NCI-H2029 (cell line): ENCODE measurements at regions not wholly inside any gene's neighbourhood (a gene's known extent, or its start where the extent isn't known, plus 50 kb on each side); places are given as distances from the start of the nearest gene placed in this dataset.
"Not testable (repeated sequence)": the region's sequence is repeated elsewhere in the genome, so short reads cannot be mapped to it uniquely, and the experiment has no call there.

ENCODE experiments used
- DNase-seq: peaks from one replicate; lab custom pipeline; 2025; lab: John Stamatoyannopoulos, UW

- no peak for DNase-seq
Observed at GRCh38 chr2:54065411-54065810, 50.0 kb upstream of the ACYP2 start.

GRCh38 chr2:54063967-54064535, 51.4 kb upstream of the ACYP2 start:
- no peak for DNase-seq

DNA sequence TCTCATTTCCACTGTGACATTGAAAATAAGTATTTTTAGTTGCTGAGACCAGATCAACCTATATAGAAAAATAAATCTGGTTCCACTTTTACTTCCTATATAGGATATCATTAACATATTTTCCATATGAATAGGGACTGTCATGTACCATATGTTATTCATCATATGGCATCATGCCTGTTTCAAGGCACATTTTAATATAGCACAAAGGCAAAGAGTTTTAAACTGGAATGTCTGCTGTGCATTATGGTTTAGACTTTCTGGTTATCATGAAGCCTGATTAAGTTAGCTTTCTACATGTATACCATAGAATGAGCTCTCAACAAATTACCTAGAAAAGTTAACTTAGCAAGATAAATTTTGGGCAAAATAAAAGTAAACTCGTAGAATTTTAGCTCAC, 53.0 kb upstream of the ACYP2 start:
- DNase-seq: no peak

DNA sequence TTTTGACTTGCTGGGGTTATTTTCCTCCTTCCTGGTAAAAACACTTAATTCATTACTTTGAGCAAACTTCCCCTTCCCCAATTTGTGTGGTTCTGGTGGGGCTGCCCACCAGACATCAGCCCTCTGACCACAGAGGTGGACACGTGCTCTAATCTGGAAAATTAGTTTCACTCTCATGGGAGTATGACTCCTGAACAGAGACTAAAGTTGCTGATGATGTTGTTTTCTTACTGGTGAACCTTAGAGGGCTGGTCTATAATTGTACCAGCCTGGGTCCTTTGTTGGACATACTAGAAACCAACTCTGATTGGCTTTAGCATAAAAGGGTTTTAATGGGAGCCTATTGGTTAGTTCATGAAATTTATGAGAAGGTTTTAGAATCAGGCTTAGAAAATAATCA, 54.1 kb upstream of the ACYP2 start:
- DNase-seq: no peak

DNA sequence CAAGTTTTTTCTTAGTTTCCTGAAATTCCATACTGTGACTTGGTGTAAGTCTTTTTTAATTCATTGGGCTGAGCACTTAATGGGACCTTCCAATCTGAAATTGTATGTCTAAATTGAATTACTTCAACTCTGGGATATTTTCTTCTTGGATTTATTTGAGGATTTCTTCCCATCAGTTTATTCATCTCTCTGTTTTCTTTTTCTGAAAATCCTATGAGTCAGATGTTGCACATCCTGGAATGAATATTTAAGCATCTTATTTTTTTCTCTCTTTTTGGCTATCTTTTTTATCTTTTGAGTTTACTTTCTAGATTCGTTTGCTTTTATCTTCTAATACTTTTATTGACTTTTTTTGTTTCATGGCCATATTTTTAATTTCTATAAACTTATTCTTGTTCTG, 55.4 kb upstream of the ACYP2 start:
- no peak for DNase-seq

GRCh38 chr2:54059504-54059903, 55.9 kb upstream of the ACYP2 start:
- DNase-seq: no peak

GRCh38 chr2:54058449-54058848, 57.0 kb upstream of the ACYP2 start:
- no peak for DNase-seq

DNA sequence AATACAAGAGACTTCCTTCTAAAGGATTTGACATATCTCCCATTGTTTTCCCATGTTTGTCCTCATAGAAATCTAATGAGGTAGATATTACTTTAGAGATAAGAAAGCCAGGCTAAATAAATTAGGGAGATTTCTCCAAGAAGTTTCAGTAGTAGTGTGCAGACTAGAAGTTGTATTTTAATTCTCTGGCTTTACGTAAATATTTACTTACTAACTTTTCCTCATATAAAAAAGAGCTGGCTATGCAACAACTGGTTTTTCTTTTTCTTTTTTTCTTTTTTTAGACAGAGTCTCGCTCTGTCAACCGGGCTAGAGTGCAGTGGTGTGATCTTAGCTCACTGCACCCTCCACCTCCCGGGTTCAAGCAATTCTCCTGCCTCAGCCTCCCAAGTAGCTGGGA, 60.6 kb upstream of the ACYP2 start:
- no peak for DNase-seq

DNA sequence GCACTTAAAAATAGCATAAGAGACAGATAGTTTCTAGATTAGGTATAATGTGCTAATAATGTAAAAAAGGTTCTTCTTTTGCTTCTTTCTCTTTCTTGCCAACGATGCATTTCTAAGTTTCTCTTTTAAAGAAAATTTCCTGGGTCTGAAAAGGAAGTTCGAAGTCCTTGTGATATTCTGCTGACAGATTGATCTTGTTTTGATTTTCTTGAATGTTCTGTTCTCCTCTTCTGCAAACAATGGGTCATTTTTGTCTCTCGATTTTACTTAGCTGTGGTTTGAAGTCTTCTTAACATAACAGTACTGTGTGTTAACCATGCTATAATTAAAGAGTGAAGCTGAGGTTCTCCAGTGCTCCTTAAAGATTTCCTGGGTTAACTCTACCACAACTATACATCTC, 61.1 kb upstream of the ACYP2 start:
- no peak for DNase-seq

DNA sequence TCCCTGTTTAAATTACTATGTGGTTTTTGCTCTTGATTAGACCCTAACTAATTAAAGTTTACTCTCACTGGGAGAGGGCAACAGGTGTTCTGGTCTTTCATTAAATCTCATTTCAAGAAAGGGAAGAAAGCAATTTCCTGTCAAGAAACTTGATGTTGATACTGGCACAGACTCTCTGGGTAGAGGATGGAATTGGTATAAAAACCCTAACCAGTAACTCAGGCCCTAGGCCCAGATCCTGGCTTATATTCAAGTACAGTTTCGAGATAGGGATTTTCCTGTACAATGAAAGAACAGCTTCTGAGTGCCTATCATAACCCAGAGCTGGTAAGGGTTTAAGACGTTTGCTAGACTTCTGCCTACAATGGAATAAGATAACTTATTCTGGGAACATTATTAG, 61.6 kb upstream of the ACYP2 start:
- DNase-seq: no peak

DNA sequence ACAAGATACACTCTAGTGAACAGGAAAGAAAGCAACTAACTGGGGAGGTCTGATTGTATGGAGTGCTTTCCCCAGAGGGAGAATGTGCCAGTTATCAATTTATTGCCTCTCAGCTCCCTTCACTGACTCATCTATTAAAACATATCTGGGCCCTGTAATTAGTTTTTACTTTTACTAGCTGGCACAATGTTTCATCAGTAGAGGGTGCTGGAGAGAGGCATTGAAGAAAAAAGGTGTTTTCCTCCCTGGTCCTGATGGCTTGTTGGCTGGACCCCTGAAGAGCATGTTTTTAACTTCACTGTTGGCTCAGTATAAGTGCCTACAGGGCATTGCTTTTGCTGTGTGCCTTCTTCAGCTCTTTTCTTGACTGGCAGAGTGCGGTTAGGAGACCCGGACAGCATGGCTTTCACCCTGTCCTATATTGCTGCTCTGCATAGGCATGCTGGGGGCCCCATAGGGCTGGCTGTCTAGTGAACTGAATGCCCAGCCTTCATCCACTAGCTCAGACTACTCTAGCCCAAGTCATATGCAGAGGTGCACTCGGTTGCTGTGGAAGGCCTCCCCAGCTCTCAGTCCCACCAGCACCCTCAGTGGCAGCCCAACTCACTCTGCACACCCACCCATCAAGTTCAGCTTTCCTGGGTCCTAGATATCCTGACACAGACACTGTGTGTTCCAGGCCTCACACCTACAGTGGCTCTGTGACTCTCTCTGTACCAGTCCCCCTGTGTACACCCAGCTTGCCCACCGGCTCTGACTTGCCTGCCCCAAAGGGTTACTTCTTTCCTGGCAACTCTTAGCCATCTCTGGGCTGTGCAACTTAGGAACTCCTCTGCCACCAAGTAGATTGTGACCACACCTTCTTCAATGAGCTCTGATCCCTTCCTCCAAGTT, 62.3 kb upstream of the ACYP2 start:
- no peak for DNase-seq

DNA sequence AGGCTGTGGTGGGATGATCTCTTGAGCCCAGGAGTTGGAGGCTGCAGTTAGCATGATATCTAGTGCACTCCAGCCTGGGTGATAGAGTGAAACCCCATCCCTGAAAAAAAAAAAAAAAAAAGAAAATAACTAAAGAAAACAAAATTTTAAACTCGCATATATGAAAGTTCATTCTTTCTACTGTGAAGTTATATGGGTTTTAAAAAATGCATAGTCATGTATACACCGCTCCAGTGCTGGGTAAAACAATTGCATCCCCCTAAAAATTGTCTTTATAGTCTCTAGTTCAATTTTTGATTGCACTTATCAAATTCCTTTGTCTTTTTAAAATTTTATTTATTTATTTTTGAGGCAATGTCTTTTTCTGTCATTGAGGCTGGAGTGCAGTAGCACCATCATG, 65.0 kb upstream of the ACYP2 start:
- DNase-seq: no peak

- DNase-seq: no peak
Observed at GRCh38 chr2:54049365-54049764, 66.0 kb upstream of the ACYP2 start.

DNA sequence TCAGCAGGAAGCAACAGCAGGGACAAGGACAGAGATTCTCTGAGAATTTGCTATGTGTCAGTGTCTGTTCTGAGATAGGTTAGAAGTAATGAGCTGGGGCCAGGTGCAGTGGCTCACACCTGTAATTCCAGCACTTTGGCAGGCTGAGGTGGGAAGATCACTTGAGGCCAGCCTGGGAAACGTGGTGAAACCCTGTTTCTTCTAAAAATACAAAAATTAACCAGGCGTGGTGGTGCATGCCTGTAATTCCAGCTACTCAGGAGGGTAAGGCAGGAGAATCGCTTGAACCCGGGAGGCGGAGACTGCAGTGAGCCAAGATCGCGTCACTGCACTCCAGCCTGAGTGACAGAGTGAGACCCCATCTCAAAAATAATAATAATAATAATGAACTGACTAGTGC, 66.5 kb upstream of the ACYP2 start:
- DNase-seq: not testable (repeated sequence)

- no peak for DNase-seq
Observed at GRCh38 chr2:54048117-54048785, 67.2 kb upstream of the ACYP2 start.

DNA sequence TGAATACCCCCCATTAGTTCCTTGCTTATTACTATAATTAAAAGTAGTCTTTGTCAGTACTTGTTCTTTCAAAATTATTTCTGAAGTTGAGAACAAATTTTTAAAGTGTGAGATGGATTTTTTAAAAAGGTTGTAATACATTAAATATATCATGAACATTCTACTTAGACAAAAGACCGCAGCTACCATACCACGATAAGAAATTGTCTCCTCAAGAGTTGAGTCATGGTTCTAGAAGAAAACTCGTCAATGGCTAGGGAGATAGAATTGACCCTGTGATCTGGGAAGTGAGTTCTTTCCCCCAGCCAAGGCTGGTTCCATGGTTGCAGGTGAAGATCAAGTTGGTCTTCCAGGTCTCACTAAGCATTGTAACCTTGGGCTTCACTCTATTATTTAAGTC, 67.8 kb upstream of the ACYP2 start:
- no peak for DNase-seq

- DNase-seq: no peak
Observed at GRCh38 chr2:54047091-54047490, 68.3 kb upstream of the ACYP2 start.

GRCh38 chr2:54042897-54043620, 72.3 kb upstream of the PSME4 start:
- DNase-seq: no peak

DNA sequence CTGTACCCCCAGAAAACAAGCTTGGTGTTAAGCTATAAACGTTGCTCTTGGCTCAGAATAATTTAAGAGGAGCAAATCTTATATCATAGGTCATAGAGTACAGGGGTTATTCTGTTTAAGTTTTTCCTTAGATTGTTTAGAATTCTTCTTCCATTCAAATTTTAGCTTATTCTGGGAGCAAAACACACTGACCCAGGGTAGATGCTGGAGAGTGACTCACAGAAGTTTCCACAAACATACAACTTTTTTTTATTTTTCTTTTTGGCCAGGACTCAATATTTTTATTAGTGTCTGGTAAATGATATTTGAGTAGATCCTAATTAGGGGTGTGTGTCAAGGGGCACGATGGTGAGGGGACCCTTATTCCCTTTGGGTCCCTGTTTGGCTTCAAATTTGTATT, 71.5 kb upstream of the PSME4 start:
- DNase-seq: no peak

GRCh38 chr2:54041135-54041534, 70.3 kb upstream of the PSME4 start:
- DNase-seq: no peak

GRCh38 chr2:54040685-54041084, 69.9 kb upstream of the PSME4 start:
- no peak for DNase-seq

DNA sequence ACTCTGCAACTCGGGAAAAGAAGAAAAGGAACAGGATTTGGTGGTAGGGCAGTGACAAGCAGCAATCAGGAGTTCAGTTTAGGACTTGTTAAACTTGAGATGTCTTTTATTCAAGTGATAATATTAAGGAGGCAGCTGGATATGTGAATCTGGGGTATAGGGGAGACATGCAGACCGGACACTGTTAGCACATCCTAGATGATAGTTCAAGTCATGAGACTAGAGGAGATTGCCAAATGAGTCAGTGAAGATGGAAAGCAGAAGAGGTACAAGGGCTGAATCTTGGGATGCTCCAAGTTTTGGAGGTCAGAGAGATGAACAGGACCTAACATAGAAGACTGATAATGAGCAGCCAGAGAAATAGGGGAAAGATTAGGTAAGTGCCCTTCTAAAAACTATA, 69.5 kb upstream of the PSME4 start:
- no peak for DNase-seq

- no peak for DNase-seq
Observed at GRCh38 chr2:54038835-54039234, 68.0 kb upstream of the PSME4 start.
